Type B pancreatic cell (in vitro differentiated cells): ENCODE measurements at regions not wholly inside any gene's neighbourhood (a gene's known extent, or its start where the extent isn't known, plus 50 kb on each side); places are given as distances from the start of the nearest gene placed in this dataset.

Experiments
- DNase-seq: peaks from one replicate; pipeline ENCODE4 v3.0.0; 2021; ENCODE audit warnings: mixed read lengths; ENCODE audit not compliant: unreplicated experiment; ENCODE audit errors: extremely low spot score
- H3K27ac Mint-ChIP-seq: 2 replicates; pipeline ENCODE4 v1.8.0; 2021; ENCODE audit warnings: mild to moderate bottlenecking, mixed read lengths
- H3K27me3 Mint-ChIP-seq: 2 replicates; pipeline ENCODE4 v1.8.0; 2021; ENCODE audit warnings: mixed read lengths
- H3K36me3 Mint-ChIP-seq: 2 replicates; pipeline ENCODE4 v1.8.0; 2021; ENCODE audit warnings: mixed read lengths
- H3K4me1 Mint-ChIP-seq: one replicate; pipeline ENCODE4 v1.8.0; 2021; ENCODE audit warnings: mixed read lengths; ENCODE audit not compliant: unreplicated experiment
- H3K4me3 Mint-ChIP-seq: 2 replicates; pipeline ENCODE4 v1.8.0; 2021; ENCODE audit warnings: mild to moderate bottlenecking, mixed read lengths
- H3K9me3 Mint-ChIP-seq: 2 replicates; pipeline ENCODE4 v1.8.0; 2021; ENCODE audit warnings: mixed read lengths
- CTCF ChIP-seq: fragments of 200-600 bp; sonication (generic); conservative IDR thresholded peaks from 2 replicates; pipeline ENCODE4 v1.5.0; 2021; ENCODE audit warnings: antibody characterized with exemption, mild to moderate bottlenecking

DNA sequence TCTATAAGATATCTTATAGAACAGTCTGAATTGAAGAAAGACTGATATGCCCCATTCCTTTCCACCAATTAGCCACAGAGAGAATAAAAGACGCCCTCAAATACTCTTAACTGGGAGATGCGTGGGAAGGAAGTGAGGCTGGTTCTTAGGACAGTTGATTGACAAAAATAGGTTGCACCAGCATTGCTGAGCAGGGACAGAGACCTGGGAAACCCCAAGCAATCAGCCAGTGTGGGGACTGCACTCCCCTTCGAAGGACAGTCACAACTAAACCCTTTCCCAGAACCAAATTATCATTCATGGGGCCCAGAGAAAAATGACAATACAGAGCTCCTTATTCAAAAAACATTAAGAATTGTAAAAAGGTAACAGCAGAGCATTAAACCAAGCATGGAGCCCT lies 196.9 kb upstream of the GHITM start:
- Mint-ChIP-seq H3K27ac (no peak overlapping the region), H3K27me3 (peaks cover 21% of the 10 kb centered on the region), H3K4me3 (no peak overlapping the region), H3K9me3 (peaks cover 5% of the 10 kb centered on the region), H3K36me3 (no peaks in the 10 kb centered on the region), H3K4me1 (peaks cover 18% of the 10 kb centered on the region)
- DNase-seq: no peak
- no peak for TF ChIP-seq CTCF

GRCh38 chr10:83943049-83943448 lies 196.3 kb upstream of the GHITM start:
- H3K4me3 Mint-ChIP-seq: no peak overlapping the region
- H3K27ac Mint-ChIP-seq: no peak overlapping the region
- DNase-seq: no peak
- no peak for TF ChIP-seq CTCF
- peaks cover 21% of the 10 kb centered on the region for H3K27me3 Mint-ChIP-seq
- peaks cover 5% of the 10 kb centered on the region for H3K9me3 Mint-ChIP-seq
- H3K36me3 Mint-ChIP-seq: no peaks in the 10 kb centered on the region
- peaks cover 18% of the 10 kb centered on the region for H3K4me1 Mint-ChIP-seq

- H3K27me3 Mint-ChIP-seq: peaks cover 21% of the 10 kb centered on the region
- no peak overlapping the region for H3K27ac Mint-ChIP-seq
- H3K9me3 Mint-ChIP-seq: peaks cover 5% of the 10 kb centered on the region
- H3K36me3 Mint-ChIP-seq: no peaks in the 10 kb centered on the region
- no peak overlapping the region for H3K4me3 Mint-ChIP-seq
- DNase-seq: no peak
- H3K4me1 Mint-ChIP-seq: peaks cover 18% of the 10 kb centered on the region
- no peak for TF ChIP-seq CTCF
Measured at GRCh38 chr10:83943920-83944319, 195.4 kb upstream of the GHITM start.

DNA sequence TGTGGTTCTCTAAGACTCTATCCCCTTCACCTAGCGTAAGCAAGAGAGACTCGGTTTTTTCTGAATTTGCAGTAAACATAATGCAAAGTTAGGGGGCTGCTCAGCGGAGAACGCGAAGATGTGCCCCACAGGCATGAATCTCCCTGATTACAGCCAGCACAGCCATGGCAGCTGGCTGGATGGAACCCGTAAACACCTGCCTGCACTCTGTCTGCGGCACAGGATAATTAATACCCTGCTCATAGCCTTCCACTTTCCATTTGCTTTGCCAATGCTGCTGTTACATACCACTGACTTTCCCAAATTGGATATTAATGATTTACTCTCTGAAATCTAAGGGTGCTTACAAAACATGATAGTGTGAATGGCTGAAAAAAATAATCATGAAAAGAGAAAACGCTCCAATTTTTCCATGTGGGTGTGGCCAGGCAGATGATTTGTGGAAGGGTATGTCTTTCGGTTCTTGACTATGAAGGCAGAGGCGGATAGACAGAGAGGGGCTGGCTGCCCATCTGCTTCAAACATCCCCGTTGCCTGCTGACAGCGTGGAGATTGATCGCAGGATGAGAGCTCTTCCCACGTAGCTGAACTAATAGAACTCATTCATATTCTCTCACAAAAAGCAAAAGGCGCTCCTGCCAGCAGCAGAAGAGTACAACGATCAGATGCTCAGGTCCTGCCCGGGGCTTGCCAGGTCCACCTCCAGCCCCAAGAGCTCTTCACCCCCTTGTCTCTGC lies 193.2 kb upstream of the GHITM start:
- H3K27ac Mint-ChIP-seq: no peak overlapping the region
- H3K36me3 Mint-ChIP-seq: no peaks in the 10 kb centered on the region
- H3K4me3 Mint-ChIP-seq: no peak overlapping the region
- H3K4me1 Mint-ChIP-seq: peaks cover 18% of the 10 kb centered on the region
- no peak for DNase-seq
- no peak for TF ChIP-seq CTCF
- peaks cover 5% of the 10 kb centered on the region for H3K9me3 Mint-ChIP-seq
- peaks cover 15% of the 10 kb centered on the region for H3K27me3 Mint-ChIP-seq

GRCh38 chr10:83952314-83952713 lies 187.0 kb upstream of the GHITM start:
- H3K27ac Mint-ChIP-seq: no peak overlapping the region

More at GRCh38 chr10:83952314-83952713, 187.0 kb upstream of the GHITM start:
- no peak overlapping the region for H3K4me3 Mint-ChIP-seq
- DNase-seq: no peak
- H3K36me3 Mint-ChIP-seq: no peaks in the 10 kb centered on the region
- TF ChIP-seq CTCF: no peak
- peaks cover 10% of the 10 kb centered on the region for H3K4me1 Mint-ChIP-seq
- H3K9me3 Mint-ChIP-seq: no peaks in the 10 kb centered on the region
- H3K27me3 Mint-ChIP-seq: peaks cover 5% of the 10 kb centered on the region
